Adipocyte (in vitro differentiated cells): ENCODE measurements at regions not wholly inside any gene's neighbourhood (a gene's known extent, or its start where the extent isn't known, plus 50 kb on each side); places are given as distances from the start of the nearest gene placed in this dataset.

Experiments
- DNase-seq: peaks from one replicate; pipeline ENCODE4 v3.0.0-alpha.2; 2015; ENCODE audit warnings: low read depth
- H3K27me3 ChIP-seq: replicated peaks from 2 replicates; pipeline ENCODE4 v1.7.0; 2013; ENCODE audit warnings: mild to moderate bottlenecking, low read length, moderate library complexity; ENCODE audit not compliant: control insufficient read depth, insufficient read depth
- H3K36me3 ChIP-seq: 2 replicates; pipeline ENCODE4 v1.7.0; 2013; ENCODE audit warnings: low read length, mild to moderate bottlenecking, moderate library complexity; ENCODE audit not compliant: control insufficient read depth, insufficient read depth, severe bottlenecking
- H3K4me1 ChIP-seq: 2 replicates; pipeline ENCODE4 v1.7.0; 2013; ENCODE audit warnings: mild to moderate bottlenecking, low read length, moderate library complexity; ENCODE audit not compliant: control insufficient read depth, insufficient read depth
- H3K4me3 ChIP-seq: 2 replicates; pipeline ENCODE4 v1.7.0; 2013; ENCODE audit warnings: mild to moderate bottlenecking, low read length, moderate library complexity
- H3K9ac ChIP-seq: 2 replicates; pipeline ENCODE4 v1.7.0; 2013; ENCODE audit warnings: mild to moderate bottlenecking, low read length, moderate library complexity
- H3K9me3 ChIP-seq: 2 replicates; pipeline ENCODE4 v1.7.0; 2013; ENCODE audit warnings: mild to moderate bottlenecking, low read length, moderate library complexity; ENCODE audit not compliant: control insufficient read depth

DNA sequence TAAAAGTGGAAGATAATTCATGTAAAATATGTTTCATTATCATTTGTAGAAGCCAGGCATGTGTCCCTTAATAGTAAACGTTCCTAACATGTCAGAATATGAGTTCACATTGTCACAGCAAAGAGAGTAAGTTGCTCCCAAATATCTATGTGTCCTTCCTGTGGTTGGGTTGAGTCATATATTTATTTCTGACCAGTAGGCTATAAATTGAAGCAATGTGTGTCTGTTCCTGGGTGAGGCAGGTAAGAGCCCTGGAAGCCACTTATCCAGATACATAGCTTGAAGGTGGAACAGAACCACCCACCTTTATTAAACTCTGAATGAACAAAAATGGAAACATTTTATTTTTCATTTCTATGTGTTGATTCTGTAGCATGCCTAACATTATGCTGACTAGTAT is 2251.6 kb downstream of the NCAM2 start:
- H3K27me3 ChIP-seq = no peaks in the 10 kb centered on the region
- DNase-seq = no peak
- no peaks in the 10 kb centered on the region for H3K36me3 ChIP-seq
- H3K9me3 ChIP-seq = no peaks in the 10 kb centered on the region
- no peak overlapping the region for H3K4me3 ChIP-seq
- peaks cover 5% of the 10 kb centered on the region for H3K4me1 ChIP-seq
- no peak overlapping the region for H3K9ac ChIP-seq

GRCh38 chr21:23247334-23247733 is 2249.1 kb downstream of the NCAM2 start:
- H3K4me3 ChIP-seq = no peak overlapping the region

DNA sequence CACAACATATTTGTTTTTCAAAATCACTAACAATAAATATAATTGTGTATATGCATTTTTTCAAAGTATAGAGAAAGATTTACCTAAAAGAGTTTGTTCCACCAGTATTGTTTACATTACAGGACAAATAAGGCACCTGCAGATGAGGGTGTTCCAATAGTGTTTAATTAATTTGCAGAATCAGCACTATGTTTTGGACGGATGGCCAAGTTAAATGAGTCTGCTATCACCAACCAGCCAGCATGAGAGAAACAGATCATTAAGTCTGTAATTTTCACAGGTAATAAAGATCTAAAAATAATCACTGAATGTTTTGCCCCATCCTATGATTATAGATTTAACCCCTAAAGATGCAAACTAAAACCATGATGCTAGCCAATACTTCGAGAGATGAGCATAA is 2247.0 kb downstream of the NCAM2 start:
- Histone ChIP-seq H3K36me3 (no peaks in the 10 kb centered on the region), H3K4me3 (no peak overlapping the region), H3K9ac (no peak overlapping the region), H3K4me1 (peaks cover 5% of the 10 kb centered on the region), H3K27me3 (no peaks in the 10 kb centered on the region), H3K9me3 (no peaks in the 10 kb centered on the region)
- no peak for DNase-seq

More at GRCh38 chr21:23247334-23247733, 2249.1 kb downstream of the NCAM2 start:
- Histone ChIP-seq H3K9ac (no peak overlapping the region), H3K36me3 (no peaks in the 10 kb centered on the region), H3K4me1 (peaks cover 5% of the 10 kb centered on the region), H3K27me3 (no peaks in the 10 kb centered on the region), H3K9me3 (no peaks in the 10 kb centered on the region)
- DNase-seq = no peak

DNA sequence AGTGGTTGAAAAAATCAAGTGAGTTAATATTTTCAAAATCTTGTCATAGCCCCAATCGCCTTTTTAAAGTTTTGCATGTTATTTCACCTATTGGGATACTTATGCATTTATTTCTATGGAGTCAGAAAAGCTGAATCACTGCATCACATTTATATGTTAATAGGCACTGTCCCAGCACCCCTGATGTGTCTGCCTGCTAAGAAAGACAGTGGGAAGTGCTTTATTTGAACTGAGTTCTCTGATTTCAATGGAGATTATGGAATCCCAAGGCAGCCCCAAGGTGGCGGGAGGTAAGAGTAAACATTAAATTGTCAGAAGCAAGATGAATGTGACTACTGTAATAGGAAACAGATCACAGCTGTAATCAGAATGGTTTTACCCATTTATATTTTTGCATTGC is 2225.7 kb downstream of the NCAM2 start:
- no peaks in the 10 kb centered on the region for H3K4me1 ChIP-seq
- no peak overlapping the region for H3K9ac ChIP-seq
- H3K9me3 ChIP-seq = no peaks in the 10 kb centered on the region
- no peaks in the 10 kb centered on the region for H3K27me3 ChIP-seq
- H3K36me3 ChIP-seq = no peaks in the 10 kb centered on the region
- no peak for DNase-seq
- no peak overlapping the region for H3K4me3 ChIP-seq

DNA sequence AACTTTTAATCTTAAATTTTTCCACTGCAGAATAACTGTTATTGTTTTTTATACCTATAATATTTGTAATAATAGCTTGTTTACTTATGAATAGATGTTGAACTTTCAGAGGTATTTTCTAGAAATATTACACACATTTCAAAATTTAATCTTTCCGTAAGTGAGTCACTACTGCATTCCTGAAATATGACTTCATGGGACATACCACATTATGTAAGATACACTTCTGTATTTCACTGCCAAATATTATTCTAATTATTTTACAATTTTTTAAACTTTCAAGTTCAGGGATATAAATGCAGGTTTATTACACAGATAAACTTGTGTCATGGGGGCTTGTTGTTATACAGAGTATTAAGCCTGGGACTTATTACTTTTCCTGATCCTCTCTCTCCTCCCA is 2220.5 kb downstream of the NCAM2 start:
- no peaks in the 10 kb centered on the region for H3K9me3 ChIP-seq

GRCh38 chr21:23217597-23217996 is 2219.4 kb downstream of the NCAM2 start:
- no peak for DNase-seq
- H3K27me3 ChIP-seq = no peaks in the 10 kb centered on the region
- no peaks in the 10 kb centered on the region for H3K36me3 ChIP-seq
- H3K4me3 ChIP-seq = no peak overlapping the region
- H3K9ac ChIP-seq = no peak overlapping the region
- H3K4me1 ChIP-seq = no peaks in the 10 kb centered on the region
- H3K9me3 ChIP-seq = no peaks in the 10 kb centered on the region

More for the DNA sequence above, 2220.5 kb downstream of the NCAM2 start:
- Histone ChIP-seq H3K36me3 (no peaks in the 10 kb centered on the region), H3K4me1 (no peaks in the 10 kb centered on the region), H3K9ac (no peak overlapping the region), H3K4me3 (no peak overlapping the region), H3K27me3 (no peaks in the 10 kb centered on the region)
- no peak for DNase-seq

DNA sequence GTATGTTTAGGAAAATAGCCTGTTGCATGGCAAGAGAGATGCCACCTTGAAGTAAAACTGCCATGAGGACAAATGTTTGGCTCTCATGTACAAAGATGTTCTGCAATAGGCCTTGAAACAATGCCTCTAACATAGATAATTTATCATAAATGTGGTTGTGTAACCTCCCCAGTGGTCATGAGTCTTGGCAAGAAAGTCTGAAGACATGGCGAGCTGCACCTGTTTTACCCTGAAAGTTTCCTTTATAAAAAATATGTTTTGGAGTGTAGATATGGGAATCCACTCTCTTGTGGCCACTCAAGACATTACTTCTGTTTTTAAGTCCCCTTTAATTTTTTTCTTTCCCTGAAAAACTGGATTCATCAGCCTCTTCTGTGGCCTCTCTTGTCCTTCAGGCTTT is 2217.1 kb downstream of the NCAM2 start:
- H3K36me3 ChIP-seq = no peaks in the 10 kb centered on the region
- peaks cover 4% of the 10 kb centered on the region for H3K9me3 ChIP-seq
- DNase-seq = no peak
- H3K9ac ChIP-seq = no peak overlapping the region
- no peaks in the 10 kb centered on the region for H3K4me1 ChIP-seq
- H3K27me3 ChIP-seq = no peaks in the 10 kb centered on the region
- no peak overlapping the region for H3K4me3 ChIP-seq
